8988T (cell line): ENCODE measurements at regions not wholly inside any gene's neighbourhood (a gene's known extent, or its start where the extent isn't known, plus 50 kb on each side); places are given as distances from the start of the nearest gene placed in this dataset.
A peak's percentile ranks its signal among the peaks of the same experiment; 100 is the strongest.
"Not testable (repeated sequence)": the region's sequence is repeated elsewhere in the genome, so short reads cannot be mapped to it uniquely, and the experiment has no call there.

Source experiments
- DNase-seq: peaks from one replicate; pipeline ENCODE4 v3.0.0; 2011

DNA sequence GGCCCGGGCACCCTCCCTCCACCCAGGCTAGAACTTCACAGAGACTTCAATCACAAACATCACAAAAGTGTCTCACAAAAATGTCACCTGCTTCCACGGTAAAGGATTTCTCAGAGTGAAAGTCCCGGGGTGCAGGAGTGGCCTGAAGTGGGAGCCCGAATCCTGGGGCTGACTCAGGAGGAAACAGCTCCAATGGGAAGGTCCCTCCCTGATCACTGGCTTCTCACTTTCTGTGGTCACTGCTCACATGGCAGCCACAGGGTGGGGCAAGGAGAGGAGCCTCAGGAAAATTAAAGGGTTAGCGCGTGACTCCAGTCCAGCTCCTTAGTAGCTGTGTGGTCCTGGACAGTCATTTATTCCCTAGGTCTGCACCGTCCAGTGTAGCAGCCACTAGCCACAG is 564.5 kb upstream of the B3GAT1 start:
- DNase-seq, result no peak

DNA sequence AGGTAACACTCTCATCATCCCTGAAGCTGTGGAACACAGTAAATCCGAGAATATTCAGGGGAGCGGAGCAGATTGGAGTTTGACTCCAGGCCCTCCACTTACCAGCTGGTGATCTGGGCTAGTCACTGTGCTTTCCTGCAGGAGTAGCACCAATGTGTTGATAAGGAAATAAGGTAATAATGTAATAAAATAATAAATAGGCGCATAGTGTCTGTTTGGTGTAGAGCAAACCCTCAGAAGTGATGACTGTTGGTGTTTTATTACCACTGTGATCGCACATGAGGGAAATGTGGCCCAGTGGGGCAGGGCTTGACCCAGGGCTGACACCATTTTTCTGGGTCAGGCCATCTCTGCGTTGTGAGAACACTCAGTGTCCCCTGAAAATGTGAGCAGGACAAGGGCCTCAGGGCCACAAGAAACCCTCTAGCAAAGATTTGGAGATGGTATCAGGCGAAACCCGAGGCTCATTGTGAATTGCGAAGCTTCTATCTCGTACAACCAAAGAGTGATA is 563.9 kb upstream of the B3GAT1 start:
- no peak for DNase-seq

DNA sequence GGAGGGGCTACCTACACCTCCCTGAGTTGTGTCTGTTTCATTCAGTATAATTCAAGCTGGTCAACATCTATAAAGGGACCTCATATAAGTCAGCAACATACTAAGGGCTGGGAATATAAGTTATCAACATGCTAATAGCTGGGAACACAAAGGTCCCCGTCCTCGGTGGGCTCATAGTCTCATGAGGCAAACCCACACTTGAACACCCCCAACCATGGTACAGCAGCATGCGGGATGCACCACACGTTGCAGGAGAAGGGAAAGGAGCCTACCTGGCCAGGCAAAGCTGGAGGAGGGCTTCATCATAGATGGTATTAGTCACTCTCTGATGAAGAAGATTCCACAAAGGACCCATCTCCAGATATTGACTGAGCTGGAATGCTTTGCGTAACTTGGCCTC is 561.8 kb upstream of the B3GAT1 start:
- no peak for DNase-seq

DNA sequence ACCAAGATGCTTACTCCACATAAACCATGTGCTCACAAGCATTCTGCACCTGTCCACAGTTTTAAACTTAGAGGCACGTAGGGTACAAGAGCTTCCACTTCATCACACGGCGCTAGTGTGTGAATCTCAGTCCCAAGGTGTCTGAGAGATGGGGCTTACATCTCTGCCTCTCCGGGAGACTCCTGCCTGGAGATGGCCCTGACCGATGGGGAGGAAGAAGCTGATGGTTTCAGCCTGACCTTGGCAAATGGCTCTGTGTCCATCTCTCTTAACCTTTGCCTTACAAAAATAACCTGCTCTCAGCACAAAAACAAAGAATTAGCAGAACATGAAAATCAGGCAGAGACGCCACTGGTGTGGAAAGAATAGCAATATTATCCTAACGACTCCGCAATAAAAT is 559.3 kb upstream of the B3GAT1 start:
- no peak for DNase-seq

DNA sequence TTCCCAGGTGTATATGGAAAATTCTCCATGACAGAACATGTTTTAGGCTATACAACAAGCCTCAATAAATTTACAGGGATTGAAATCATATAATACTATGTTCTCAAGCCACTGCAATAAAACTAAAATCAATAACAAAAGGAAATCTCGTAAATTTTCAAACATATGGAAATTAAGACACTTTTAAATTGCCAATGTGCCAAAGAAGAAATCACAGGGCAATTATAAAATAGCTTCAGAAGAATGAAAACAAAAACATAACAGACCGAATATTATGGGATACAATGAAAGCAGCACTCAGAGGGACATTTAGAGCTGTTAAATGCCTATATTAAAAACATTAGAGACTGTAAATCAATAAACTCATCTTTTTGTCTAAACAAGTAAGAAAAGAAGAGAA is 555.7 kb upstream of the B3GAT1 start:
- no peak for DNase-seq

DNA sequence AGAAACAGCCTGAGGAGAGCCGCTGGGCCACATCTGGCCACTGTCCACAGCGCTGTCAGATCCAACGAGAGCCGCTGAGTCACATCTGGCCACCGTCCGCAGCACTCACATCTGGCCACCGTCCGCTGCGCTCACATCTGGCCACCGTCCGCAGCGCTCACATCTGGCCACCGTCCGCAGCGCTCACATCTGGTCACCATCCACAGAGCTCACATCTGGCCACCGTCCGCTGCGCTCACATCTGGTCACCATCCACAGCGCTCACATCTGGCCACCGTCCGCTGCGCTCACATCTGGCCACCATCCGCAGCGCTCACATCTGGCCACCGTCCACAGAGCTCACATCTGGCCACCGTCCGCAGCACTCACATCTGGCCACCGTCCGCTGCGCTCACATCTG is 549.3 kb upstream of the B3GAT1 start:
- not testable (repeated sequence) for DNase-seq

DNA sequence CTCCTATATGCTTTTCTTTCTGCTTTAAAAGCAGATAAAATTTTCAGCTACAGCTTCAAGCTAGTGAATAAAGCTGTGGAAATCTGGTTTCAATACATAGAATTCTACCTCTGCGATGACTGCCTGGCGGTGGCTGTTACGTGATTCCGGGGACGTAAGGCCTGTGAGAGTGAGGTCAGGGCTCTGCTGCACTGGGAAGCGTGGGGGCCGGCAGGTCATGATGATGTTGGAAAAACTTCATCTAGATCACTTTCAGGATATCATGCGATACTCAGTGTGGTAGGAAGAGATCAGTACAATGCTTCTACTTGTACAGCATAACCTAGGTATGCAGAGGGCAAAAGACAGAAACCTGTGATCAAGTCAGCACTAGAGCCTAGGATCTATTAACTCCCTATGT is 546.8 kb upstream of the B3GAT1 start:
- DNase-seq, result no peak

DNA sequence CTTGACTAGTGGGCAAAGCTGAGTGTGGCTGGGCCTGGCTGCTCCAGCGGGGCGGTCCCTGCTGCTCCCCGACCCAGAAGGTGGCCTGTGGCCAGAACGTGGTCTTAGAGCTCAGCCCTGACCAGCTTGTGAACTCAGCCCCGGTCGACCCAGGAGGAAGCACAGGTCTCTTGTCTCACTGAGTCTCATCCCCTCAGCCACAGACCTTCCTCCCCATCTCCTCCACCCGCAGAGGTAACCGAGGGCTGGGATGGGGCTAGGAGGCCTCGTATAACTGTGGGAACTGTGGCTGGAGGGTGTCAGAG is 546.2 kb upstream of the B3GAT1 start:
- no peak for DNase-seq

DNA sequence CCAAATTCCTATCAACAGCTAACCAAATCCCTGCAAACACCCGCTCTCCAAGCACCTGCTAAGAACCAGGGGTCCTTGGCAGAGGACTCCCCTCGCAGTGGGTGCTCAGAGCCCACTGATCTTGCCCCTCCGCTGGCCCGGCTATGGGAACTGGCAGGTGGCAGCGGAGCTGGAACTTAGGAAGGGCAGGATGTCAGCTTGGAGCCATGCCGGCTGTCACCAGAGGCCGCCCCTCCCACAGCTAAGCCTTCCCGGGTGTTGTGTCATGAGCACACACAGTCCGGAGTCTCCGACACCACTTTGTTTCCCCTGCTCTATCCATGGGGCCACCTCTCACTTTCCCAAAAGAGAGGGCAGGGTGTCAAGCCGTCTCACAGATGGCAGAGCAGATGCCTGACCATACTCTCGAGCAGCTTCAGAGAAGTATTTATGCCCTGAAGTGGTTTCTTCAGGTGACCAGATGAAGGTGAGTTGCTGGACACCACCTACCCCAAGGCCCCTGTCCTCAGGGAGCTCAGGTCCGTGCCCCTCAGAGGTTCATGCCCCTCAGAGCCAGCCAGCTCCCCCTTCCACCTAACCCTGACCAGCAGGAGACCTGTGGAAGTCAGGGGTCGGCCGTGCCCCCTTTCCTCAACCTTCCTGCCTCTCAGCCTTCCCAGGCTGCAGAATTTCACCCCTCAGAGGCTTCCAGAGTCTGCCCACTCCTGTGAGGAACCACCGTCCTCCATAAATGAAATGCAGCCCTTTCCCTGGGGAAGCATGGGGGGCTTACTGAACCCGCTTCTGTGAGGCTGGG is 545.7 kb upstream of the B3GAT1 start:
- DNase-seq, result no peak

DNA sequence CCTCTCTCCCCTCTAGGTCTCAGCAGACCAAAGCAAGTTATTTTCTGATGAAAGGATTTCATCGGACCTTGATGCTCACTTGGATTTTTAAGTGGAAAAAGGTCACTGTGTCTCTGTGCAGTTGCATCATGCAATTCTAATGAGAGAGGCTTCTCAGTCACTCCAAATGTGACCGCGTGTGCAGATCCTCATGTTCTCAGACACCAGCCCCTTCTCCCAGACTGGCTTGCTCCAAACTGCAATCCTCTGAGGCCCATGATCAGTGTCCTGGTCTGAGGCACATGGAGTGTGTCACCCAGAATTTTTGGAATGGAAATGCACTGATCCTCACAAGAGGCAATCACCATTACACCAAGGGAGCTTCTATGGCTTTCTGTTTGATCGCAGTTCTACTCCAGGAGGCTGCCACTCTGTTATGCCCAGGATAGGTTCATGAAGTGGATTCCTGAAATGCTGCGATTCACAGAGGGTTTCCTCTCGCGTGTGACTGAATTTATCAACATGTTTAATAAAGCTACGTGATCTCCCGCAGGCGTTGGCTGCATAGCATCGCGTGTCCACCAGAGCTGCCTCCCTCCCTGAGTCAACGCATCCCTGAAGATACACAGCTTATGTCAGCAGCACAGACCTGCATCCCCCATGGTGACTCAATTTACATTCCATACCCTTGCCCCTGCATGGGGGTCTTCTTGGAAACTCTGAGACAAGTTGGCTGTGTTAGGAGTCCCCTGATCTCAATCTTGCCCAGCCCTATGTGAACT is 544.6 kb upstream of the B3GAT1 start:
- DNase-seq, result no peak

DNA sequence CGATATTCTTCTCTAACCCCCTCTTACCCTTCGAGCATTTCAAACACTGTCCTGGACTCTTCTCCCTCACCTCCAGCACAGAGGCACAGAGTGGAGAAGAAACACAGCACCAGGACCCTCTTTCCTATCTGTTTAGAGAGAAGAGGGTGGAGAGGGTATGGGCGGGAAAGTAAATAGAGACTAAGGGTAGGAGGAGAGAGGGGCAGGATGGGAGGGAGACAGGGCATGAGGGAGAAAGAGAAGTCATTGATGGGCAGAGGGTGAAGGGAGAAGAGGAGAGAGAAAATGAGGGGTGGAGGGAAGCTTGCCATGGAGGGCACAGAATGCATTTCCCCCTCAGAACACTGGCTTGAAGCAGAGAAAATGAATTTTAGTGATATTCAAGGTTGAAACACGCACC is 543.9 kb upstream of the B3GAT1 start:
- DNase-seq, result not testable (repeated sequence)

DNA sequence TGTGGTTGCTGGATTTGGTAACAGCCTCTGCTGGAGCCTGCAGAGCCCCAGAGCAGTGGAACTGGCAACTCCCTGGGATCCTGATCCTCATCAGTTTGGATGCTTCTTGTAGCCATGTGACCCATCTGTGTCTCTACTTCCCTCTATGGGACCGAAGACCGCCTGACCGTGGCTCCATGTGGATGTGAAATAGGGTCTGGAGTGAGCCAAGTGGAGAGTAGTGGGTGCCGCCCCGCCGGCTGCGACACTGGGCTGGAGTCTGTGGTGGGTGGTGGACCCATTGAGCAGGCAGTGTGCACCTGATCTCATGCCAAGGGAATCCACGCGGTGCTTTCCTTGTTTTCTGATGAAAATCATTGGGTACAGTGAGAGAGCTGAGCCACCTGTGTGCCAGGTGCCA is 543.2 kb upstream of the B3GAT1 start:
- DNase-seq, result no peak

DNA sequence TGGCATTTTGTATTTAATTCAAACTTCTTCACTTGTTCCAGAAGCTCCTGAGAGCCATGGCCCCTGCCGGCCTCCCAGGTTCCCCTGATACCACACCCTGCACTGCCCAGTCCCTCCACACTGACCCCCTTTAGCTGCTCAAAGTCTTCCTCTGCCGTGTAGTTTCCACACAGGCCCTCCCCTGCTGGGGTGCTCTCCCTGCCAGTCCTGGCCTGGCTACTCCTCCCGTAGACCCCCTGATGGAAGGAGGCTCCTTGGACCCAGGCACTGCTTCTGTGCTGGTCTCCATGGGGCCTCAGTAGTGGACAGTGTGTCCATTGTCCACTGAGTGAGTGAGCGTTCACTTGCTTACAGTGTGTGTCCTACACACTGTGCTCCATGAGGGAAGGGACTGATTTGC is 542.4 kb upstream of the B3GAT1 start:
- DNase-seq, result not testable (repeated sequence)

DNA sequence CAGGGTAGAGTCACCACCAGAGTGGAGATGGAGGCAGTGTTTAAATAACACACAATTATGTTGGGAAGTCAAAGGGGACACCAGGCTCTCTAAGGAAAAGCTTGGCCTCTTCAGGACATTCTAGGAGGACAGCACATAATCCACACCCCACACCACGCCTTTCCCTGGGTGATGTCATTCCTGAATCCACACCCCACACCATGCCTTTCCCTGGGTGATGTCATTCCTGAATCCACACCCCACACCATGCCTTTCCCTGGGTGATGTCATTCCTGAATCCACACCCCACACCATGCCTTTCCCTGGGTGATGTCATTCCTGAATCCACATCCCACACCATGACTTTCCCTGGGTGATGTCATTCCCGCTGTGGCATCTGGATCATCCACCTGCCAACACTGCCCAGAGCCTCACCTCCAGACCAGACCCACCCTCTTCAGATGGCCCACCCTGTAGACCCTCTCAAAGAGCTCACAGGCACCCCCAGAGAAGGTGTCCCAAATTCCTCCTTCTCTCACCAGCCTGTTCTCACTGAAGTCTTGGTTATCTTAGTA is 541.5 kb upstream of the B3GAT1 start:
- not testable (repeated sequence) for DNase-seq

DNA sequence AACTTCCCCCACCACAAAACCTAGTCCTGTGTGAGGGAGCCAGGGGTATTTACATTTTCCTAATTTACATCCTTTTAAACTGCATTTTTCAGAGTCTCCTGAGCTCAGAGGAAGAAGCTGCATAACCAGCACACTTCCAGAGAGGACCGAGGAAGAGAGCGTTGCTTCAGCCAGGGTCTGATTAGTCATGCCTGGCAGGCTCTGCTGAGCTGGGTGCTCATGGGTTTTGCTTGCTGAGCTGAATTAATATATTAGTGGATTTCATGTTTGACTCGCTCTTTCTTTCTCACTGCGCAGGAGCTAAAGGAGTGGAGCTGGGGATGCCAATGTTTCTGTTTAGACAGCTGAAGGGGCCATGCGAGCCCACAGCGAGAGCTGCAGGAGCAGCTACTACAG is 539.3 kb upstream of the B3GAT1 start:
- DNase-seq, result no peak

DNA sequence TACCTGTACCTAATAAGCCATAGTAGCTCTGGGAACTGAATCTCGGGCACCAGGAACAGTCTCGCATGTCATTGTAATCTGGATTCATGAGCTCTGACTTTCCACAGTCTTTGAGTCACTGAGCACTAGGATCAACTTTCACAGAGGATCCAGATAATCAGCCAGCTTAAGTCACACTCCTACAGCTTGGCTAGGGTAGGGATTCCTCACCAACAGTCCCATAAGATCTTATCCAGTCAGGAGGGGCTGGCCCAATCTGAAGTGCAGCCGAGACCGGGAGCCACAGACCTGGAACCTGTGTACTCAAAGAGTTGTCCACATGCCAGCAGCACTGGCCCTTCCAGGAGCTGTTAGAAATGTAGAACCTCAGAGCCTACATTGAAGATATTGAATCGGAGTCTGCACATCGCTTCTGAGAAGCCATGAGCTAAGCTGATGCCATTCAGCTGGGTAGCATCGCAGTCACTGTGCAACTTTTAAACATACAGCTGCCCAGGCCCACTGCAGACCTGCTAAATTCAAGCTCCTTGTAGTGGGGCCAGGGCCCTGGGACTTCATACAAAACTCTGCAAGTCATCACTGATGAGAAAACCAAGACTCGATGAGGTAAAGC is 538.8 kb upstream of the B3GAT1 start:
- DNase-seq, result no peak

DNA sequence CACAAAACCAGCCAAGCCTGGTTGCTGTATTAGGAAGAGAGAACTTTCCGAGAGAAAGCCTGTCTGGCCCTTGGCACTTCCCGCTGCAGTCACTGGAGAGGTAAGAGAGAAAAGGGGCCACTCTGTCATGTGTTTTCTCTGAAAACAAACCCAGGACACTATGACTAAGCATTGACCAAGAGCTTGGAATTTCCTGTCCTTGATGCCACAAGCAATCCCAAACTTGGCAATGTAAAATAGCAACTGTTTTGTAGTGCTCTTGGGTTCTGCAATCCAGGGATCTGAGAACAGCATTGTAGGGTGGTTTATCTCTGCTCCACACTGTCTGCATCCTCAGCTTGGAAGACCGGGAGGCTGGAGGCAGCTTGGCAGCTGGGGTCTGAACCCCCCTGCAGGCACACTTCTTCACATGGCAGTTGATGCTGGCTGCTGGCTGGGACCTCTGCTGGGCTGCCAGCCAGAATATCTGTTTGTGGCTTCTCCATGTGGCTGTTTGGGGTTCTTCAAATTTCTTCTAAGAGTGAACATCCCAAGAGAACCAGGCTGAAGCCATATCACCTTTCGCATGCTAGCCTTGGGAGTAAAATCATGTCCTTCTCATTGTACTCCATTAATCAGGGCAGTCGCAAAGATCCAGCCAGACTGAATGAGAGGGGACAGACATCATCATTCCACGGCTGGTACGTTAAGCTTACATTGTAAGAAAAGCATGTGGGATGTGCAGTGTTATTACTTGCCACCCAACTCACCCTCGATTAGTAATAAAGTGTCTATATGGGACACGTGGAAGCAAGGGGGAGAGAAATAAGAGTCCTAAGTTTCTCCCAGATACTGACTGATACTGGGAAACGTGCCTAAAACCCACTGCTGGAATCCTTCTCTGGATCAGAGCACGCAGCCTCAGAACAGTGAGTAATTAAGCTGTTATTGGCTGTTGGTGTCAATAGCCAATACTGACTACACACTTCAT is 537.4 kb upstream of the B3GAT1 start:
- DNase-seq, result no peak

DNA sequence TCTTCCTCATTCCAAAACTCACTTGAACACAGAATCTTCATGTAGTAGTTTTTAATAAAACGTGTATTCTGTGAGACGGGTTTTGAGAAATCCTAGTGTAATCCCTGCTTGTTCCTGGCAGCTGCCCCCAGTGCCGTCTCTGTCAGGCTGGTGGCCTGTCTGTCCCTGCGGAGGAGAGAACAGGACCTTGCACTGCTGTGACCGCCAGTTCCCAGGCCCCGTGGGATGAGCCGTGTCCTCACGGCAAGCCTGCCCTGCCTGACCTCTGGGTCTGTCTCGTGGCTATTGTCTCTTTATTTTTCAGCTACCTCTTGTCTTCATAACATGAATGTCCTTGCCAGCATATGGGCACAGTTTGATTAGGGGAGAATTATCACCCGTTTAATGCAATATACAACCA is 535.5 kb upstream of the B3GAT1 start:
- no peak for DNase-seq

DNA sequence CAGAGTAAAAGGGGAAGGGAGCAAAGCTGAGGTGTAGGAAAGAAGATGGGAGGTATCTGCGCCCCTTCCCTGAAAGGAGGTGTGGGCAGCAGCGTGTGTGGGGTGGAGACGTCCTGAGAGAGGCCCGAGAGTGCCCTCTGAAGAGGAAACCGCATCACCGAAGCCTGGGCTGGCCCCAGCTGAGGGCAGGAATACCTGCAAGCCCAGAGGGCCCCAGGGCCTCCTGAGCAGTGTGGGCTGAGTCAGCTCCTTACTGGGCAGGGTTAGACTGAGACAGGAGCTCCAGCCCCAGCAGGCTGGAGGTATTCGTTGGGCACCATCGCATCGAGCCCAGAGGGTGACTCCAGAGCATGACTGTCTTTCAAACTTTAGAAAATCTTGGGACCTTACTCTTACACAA is 534.0 kb upstream of the B3GAT1 start:
- DNase-seq, result peak; percentile 32

DNA sequence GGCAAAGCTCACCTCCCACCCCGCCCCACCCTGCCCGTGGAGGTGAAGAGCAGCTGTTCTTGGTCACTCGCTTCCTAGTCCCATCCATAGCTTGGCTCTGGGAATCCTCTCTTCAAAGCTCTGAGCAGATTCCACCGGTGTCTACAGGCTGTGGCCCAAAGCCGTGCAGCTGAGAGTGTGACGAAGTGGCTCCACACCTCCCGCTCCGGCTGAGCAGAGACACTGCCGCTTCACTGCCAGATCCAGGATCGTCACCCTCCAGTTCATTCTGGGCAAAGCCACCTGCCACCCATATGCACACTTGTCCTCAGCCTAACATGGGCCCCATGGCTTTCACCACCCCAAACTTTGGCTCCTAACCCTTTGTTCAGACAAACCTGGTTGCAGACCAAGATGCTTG is 532.9 kb upstream of the B3GAT1 start:
- DNase-seq, result no peak

DNA sequence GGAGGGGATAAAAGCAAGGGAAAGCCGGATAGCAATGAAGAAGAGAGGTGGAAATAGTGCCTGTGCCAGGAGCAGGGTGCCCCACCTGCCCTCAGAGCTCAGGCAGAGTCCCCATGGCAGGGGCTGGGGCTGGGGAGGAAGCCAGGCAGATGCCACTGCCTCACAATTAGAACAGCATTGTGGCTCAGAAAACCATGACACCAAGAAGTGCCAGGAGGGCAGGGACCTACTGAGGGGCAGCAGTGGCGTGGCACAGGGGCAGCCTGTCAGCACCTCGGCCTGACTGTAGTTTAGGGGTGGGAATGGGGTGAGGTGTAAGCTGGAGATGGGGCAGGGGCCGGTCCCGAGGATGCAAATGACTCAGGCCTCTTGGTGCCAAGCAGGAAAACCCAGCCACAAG is 532.1 kb upstream of the B3GAT1 start:
- DNase-seq, result no peak

DNA sequence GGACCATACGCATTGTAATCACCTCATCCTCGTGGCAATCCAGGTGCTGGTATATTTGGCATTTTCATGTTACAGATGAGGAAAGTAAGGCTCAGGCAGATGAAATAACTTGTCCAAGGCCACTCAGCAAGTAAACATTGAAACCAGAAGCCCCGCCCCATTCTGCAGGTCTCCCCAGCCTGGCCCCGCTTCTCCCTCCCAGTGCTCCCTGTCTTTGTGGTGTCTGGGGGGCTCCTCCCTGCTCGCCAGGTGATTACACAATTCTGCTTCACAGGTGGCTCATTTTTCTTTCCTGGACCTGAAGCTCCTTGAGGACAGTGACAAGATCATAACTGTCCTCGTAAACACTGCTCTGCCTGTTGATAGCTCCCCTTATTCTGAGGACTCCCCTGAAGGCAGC is 531.5 kb upstream of the B3GAT1 start:
- DNase-seq, result no peak

DNA sequence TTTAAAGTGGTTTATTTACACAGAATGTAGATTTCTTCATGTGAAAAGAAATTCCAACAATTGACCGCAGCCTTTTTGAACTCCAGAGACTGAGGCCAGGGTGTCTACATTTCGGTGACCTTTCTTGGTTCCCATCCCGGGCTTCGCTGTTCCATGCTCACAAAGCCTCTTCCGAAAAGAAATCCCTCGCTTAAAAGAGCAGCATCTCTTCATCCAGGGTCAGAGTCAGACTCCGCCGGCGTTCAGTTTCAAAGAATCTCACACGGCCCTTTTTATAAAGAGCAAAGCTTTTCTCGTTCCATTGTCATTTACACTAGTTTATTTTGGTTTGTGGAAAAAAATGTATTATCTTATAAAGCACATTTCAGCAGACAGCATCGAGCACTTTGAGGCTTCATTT is 530.6 kb upstream of the B3GAT1 start:
- no peak for DNase-seq
